GM12878 (cell line): ENCODE measurements at regions not wholly inside any gene's neighbourhood (a gene's known extent, or its start where the extent isn't known, plus 50 kb on each side); places are given as distances from the start of the nearest gene placed in this dataset.

Experiments
- ATAC-seq: fragments of 200-7000 bp; cut with Tn5 transposase; 3 replicates; pipeline ENCODE4 v1.9.1; 2020; ENCODE audit warnings: mild to moderate bottlenecking, moderate library complexity
- BruUV-seq: library from RNA; stranded (reverse); fragments of 400-500 nt; replicated peaks from 2 replicates; lab custom pipeline; 2021; lab: Mats Ljungman, UMichigan
- CTCF ChIA-PET: fragments of 300-600 bp; sonication (Branson Sonifier 250); formaldehyde crosslinking; extraction: SDS; loops from one replicate; lab custom pipeline; 2021; ENCODE audit warnings: inconsistent platforms; lab: Yijun Ruan, JAX
- POLR2A ChIA-PET: fragments of 350-600 bp; formaldehyde crosslinking; extraction: SDS; loops from one replicate; lab custom pipeline; 2021; ENCODE audit warnings: inconsistent platforms; lab: Charles Lee
- RAD21 ChIA-PET: fragments of 300-600 bp; sonication (Branson Sonifier 250); formaldehyde crosslinking; loops from one replicate; lab custom pipeline; 2023; ENCODE audit warnings: antibody characterized with exemption; ENCODE audit not compliant: unreplicated experiment; lab: Charles Lee
- SMC1A ChIA-PET: fragments of 300-600 bp; sonication (Branson Sonifier 250); formaldehyde crosslinking; loops from one replicate; lab custom pipeline; 2023; ENCODE audit not compliant: unreplicated experiment, uncharacterized antibody; lab: Charles Lee
- DNase-seq: peaks from one replicate; pipeline ENCODE4 v3.0.0-alpha.2; 2011; ENCODE audit warnings: low read depth, low spot score
- FAIRE-seq: peaks from 3 replicates; lab custom pipeline; 2011; peaks lifted over from hg19 to GRCh38; lab: Jason Lieb, UNC
- H2AFZ ChIP-seq: 2 replicates; pipeline ENCODE4 v1.6.0; 2011; ENCODE audit warnings: low read depth, low read length, control low read depth; ENCODE audit not compliant: control insufficient read depth
- H3K27ac ChIP-seq: 2 replicates; pipeline ENCODE4 v1.5.1; 2011; ENCODE audit warnings: control low read depth; ENCODE audit not compliant: control insufficient read depth, insufficient read depth
- H3K27me3 ChIP-seq, 2 experiments: replicated peaks in 1 of 2; 2 replicates each; pipeline versions ENCODE4 v1.6.0 to v1.6.1; 2011; ENCODE audit warnings: low read length in 1 of 2; ENCODE audit not compliant: control insufficient read depth in 2 of 2, insufficient read depth in 2 of 2
- H3K36me3 ChIP-seq, 2 experiments: 2 replicates each; pipeline ENCODE4 v1.5.1; 2011; ENCODE audit warnings: low read length in 1 of 2; ENCODE audit not compliant: control insufficient read depth in 2 of 2, insufficient read depth in 2 of 2
- H3K4me1 ChIP-seq: 2 replicates; pipeline ENCODE4 v1.6.1; 2011; ENCODE audit warnings: mild to moderate bottlenecking, low read length, moderate library complexity, mixed read lengths; ENCODE audit not compliant: control insufficient read depth, insufficient read depth
- H3K4me2 ChIP-seq: 2 replicates; pipeline ENCODE4 v1.6.0; 2011; ENCODE audit warnings: control low read depth; ENCODE audit not compliant: control insufficient read depth, insufficient read depth
- H3K4me3 ChIP-seq: fragments of 200-600 bp; sonication (generic); 2 replicates; pipeline ENCODE4 v1.5.1; 2016
- H3K79me2 ChIP-seq: 2 replicates; pipeline ENCODE4 v1.6.0; 2011; ENCODE audit warnings: low read length; ENCODE audit not compliant: control insufficient read depth, insufficient read depth
- H3K9ac ChIP-seq: 2 replicates; pipeline ENCODE4 v1.8.0; 2011; ENCODE audit warnings: low read length, control low read depth, mixed read lengths; ENCODE audit not compliant: control insufficient read depth, insufficient read depth
- H3K9me3 ChIP-seq: replicated peaks from 3 replicates; pipeline ENCODE4 v1.5.1; 2011; ENCODE audit warnings: mild to moderate bottlenecking, low read length; ENCODE audit not compliant: control insufficient read depth, insufficient read depth
- H4K20me1 ChIP-seq: 2 replicates; pipeline ENCODE4 v1.6.0; 2011; ENCODE audit not compliant: control insufficient read depth, insufficient read depth
- BCL11A ChIP-seq: IDR thresholded peaks from 2 replicates; pipeline ENCODE4 v1.6.1; 2011; ENCODE audit warnings: low read depth, low read length
- CBX5 ChIP-seq: sonication (generic); IDR thresholded peaks from 2 replicates; pipeline ENCODE4 v1.6.1; 2016; ENCODE audit warnings: low read depth, moderate library complexity, mild to moderate bottlenecking, inconsistent platforms
- JUND ChIP-seq: IDR thresholded peaks from 2 replicates; pipeline ENCODE4 v1.6.1; 2012; ENCODE audit warnings: low read depth, mild to moderate bottlenecking, low read length, improper control_type of control experiment, moderate library complexity
- MXI1 ChIP-seq: fragments of 150-350 bp; IDR thresholded peaks from 2 replicates; pipeline ENCODE4 v1.6.1; 2011; ENCODE audit warnings: low read depth, mild to moderate bottlenecking, inconsistent platforms, low read length, improper control_type of control experiment
- NRF1 ChIP-seq: conservative IDR thresholded peaks from 2 replicates; pipeline ENCODE4 v1.6.1; 2011; ENCODE audit warnings: mild to moderate bottlenecking, low read depth, low read length, improper control_type of control experiment
- POLR2AphosphoS2 ChIP-seq: IDR thresholded peaks from 2 replicates; pipeline ENCODE4 v1.6.1; 2011; ENCODE audit warnings: low read depth, mild to moderate bottlenecking, low read length, improper control_type of control experiment, moderate library complexity
- RAD51 ChIP-seq: fragments of 450-650 bp; IDR thresholded peaks from 2 replicates; pipeline ENCODE4 v1.6.1; 2016; ENCODE audit warnings: moderate library complexity, mild to moderate bottlenecking, inconsistent platforms
- STAT3 ChIP-seq: IDR thresholded peaks from 2 replicates; pipeline ENCODE4 v1.6.1; 2011; ENCODE audit warnings: low read depth, low read length, improper control_type of control experiment
- TCF7 ChIP-seq: IDR thresholded peaks from 2 replicates; pipeline ENCODE4 v1.6.1; 2014; ENCODE audit warnings: antibody characterized with exemption, borderline replicate concordance
- WGBS: methylation state at CpG from one replicate; pipeline ENCODE4 v1.1.6; 2016; ENCODE audit warnings: low lambda C conversion rate; ENCODE audit not compliant: insufficient replicate concordance, insufficient coverage; ENCODE audit errors: missing lambda C conversion rate; 5-methylcytosine and 5-hydroxymethylcytosine counted together
- in situ Hi-C: fragments of 300-500 bp; cut with MboI; formaldehyde crosslinking; loops from 9 replicates; pipeline ENCODE4 v1.14.3; 2018; ENCODE audit warnings: mixed read lengths
- intact Hi-C: fragments of 100-400 bp; cut with micrococcal nuclease; formaldehyde crosslinking; loops from one replicate; pipeline ENCODE4 v1.14.2; 2022; ENCODE audit not compliant: unreplicated experiment
- TF ChIP-seq, protein P1 (sequence below): IDR thresholded peaks from 2 replicates; pipeline ENCODE4 v1.6.1; 2011; ENCODE audit warnings: borderline replicate concordance, low read depth, mild to moderate bottlenecking, moderate library complexity, low read length; ENCODE audit not compliant: insufficient read depth, poor library complexity, severe bottlenecking
- TF ChIP-seq, protein P2 (sequence below): IDR thresholded peaks from 2 replicates; pipeline ENCODE4 v1.6.1; 2011; ENCODE audit warnings: low read depth, low read length, improper control_type of control experiment, borderline replicate concordance
- TF ChIP-seq, protein P3 (sequence below): IDR thresholded peaks from 2 replicates; pipeline ENCODE4 v1.6.1; 2012; ENCODE audit warnings: improper control_type of control experiment, low read depth, low read length; ENCODE audit not compliant: insufficient replicate concordance
- TF ChIP-seq, protein P4 (sequence below): fragments of 450-650 bp; IDR thresholded peaks from 2 replicates; pipeline ENCODE4 v1.6.1; 2014; ENCODE audit warnings: mild to moderate bottlenecking
- TF ChIP-seq, protein P5 (sequence below): IDR thresholded peaks from 2 replicates; pipeline ENCODE4 v1.6.1; 2012; ENCODE audit warnings: low read depth, low read length, improper control_type of control experiment

DNA sequence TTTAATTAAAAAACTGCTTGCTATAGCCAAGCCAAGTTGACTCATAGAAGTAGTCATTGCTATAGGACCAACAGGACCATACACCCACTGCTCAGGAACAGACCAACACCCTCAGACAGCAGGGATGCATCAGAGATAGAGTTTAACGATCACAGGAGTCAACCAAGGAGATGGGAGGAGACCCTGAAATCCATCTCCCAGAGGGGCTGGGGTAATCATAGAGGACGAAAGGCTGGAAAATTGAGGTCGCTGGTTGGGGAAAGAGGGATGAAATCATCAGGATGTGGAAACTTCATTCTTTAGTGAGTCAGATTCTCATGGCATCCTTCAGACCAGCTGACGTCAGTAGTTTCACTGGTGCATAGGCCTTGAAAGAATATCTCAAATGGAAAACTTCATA lies 160.4 kb upstream of the GPC6 start:
- RAD21 ChIA-PET: no interaction called here
- H3K4me2 ChIP-seq: no peak overlapping the region
- POLR2A ChIA-PET: no interaction called here
- DNase-seq (no peak), FAIRE-seq (no peak), ATAC-seq (no peak)
- H3K79me2 ChIP-seq: no peaks in the 10 kb centered on the region
- intact Hi-C loops: no loop called here
- SMC1A ChIA-PET: no interaction called here
- no peaks in the 10 kb centered on the region for H4K20me1 ChIP-seq
- no peaks in the 10 kb centered on the region for H3K27me3 ChIP-seq
- no peaks in the 10 kb centered on the region for H3K9me3 ChIP-seq
- BruUV-seq: no TSS peak
- H3K27ac ChIP-seq: no peak overlapping the region
- CTCF ChIA-PET: interaction anchor here (0.8 kb wide), 1 partner anchor 13 kb away, joined by 3 read pairs; no protein-coding TSS in a partner anchor
- H3K4me3 ChIP-seq: no peak overlapping the region
- in situ Hi-C loops: no loop called here
- no peaks in the 10 kb centered on the region for H3K36me3 ChIP-seq
- WGBS: 8% methylated on average over 4 of the region's 4 CpGs
- no peaks in the 10 kb centered on the region for H3K4me1 ChIP-seq
- H2AFZ ChIP-seq: no peak overlapping the region
- H3K9ac ChIP-seq: no peak overlapping the region
- TF ChIP-seq, protein P1, sequence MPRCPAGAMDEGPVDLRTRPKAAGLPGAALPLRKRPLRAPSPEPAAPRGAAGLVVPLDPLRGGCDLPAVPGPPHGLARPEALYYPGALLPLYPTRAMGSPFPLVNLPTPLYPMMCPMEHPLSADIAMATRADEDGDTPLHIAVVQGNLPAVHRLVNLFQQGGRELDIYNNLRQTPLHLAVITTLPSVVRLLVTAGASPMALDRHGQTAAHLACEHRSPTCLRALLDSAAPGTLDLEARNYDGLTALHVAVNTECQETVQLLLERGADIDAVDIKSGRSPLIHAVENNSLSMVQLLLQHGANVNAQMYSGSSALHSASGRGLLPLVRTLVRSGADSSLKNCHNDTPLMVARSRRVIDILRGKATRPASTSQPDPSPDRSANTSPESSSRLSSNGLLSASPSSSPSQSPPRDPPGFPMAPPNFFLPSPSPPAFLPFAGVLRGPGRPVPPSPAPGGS: no peak
- TF ChIP-seq, protein P2, sequence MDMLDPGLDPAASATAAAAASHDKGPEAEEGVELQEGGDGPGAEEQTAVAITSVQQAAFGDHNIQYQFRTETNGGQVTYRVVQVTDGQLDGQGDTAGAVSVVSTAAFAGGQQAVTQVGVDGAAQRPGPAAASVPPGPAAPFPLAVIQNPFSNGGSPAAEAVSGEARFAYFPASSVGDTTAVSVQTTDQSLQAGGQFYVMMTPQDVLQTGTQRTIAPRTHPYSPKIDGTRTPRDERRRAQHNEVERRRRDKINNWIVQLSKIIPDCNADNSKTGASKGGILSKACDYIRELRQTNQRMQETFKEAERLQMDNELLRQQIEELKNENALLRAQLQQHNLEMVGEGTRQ: no peak
- no peak for TF ChIP-seq NRF1
- TF ChIP-seq RAD51: no peak
- TF ChIP-seq, protein P3, sequence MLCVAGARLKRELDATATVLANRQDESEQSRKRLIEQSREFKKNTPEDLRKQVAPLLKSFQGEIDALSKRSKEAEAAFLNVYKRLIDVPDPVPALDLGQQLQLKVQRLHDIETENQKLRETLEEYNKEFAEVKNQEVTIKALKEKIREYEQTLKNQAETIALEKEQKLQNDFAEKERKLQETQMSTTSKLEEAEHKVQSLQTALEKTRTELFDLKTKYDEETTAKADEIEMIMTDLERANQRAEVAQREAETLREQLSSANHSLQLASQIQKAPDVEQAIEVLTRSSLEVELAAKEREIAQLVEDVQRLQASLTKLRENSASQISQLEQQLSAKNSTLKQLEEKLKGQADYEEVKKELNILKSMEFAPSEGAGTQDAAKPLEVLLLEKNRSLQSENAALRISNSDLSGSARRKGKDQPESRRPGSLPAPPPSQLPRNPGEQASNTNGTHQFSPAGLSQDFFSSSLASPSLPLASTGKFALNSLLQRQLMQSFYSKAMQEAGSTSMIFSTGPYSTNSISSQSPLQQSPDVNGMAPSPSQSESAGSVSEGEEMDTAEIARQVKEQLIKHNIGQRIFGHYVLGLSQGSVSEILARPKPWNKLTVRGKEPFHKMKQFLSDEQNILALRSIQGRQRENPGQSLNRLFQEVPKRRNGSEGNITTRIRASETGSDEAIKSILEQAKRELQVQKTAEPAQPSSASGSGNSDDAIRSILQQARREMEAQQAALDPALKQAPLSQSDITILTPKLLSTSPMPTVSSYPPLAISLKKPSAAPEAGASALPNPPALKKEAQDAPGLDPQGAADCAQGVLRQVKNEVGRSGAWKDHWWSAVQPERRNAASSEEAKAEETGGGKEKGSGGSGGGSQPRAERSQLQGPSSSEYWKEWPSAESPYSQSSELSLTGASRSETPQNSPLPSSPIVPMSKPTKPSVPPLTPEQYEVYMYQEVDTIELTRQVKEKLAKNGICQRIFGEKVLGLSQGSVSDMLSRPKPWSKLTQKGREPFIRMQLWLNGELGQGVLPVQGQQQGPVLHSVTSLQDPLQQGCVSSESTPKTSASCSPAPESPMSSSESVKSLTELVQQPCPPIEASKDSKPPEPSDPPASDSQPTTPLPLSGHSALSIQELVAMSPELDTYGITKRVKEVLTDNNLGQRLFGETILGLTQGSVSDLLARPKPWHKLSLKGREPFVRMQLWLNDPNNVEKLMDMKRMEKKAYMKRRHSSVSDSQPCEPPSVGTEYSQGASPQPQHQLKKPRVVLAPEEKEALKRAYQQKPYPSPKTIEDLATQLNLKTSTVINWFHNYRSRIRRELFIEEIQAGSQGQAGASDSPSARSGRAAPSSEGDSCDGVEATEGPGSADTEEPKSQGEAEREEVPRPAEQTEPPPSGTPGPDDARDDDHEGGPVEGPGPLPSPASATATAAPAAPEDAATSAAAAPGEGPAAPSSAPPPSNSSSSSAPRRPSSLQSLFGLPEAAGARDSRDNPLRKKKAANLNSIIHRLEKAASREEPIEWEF: no peak
- no peak for TF ChIP-seq POLR2AphosphoS2
- no peak for TF ChIP-seq BCL11A
- TF ChIP-seq, protein P4, sequence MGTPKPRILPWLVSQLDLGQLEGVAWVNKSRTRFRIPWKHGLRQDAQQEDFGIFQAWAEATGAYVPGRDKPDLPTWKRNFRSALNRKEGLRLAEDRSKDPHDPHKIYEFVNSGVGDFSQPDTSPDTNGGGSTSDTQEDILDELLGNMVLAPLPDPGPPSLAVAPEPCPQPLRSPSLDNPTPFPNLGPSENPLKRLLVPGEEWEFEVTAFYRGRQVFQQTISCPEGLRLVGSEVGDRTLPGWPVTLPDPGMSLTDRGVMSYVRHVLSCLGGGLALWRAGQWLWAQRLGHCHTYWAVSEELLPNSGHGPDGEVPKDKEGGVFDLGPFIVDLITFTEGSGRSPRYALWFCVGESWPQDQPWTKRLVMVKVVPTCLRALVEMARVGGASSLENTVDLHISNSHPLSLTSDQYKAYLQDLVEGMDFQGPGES: no peak
- no peak for TF ChIP-seq MXI1
- no peak for TF ChIP-seq CBX5
- no peak for TF ChIP-seq TCF7
- TF ChIP-seq, protein P5, sequence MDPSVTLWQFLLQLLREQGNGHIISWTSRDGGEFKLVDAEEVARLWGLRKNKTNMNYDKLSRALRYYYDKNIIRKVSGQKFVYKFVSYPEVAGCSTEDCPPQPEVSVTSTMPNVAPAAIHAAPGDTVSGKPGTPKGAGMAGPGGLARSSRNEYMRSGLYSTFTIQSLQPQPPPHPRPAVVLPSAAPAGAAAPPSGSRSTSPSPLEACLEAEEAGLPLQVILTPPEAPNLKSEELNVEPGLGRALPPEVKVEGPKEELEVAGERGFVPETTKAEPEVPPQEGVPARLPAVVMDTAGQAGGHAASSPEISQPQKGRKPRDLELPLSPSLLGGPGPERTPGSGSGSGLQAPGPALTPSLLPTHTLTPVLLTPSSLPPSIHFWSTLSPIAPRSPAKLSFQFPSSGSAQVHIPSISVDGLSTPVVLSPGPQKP: no peak
- TF ChIP-seq STAT3: no peak
- no peak for TF ChIP-seq JUND
